Transverse colon (tissue), 4 donors: ENCODE measurements at regions not wholly inside any gene's neighbourhood (a gene's known extent, or its start where the extent isn't known, plus 50 kb on each side); places are given as distances from the start of the nearest gene placed in this dataset.

Experiments
- DNase-seq: peaks from one replicate; pipeline ENCODE4 v3.0.0-alpha.2; 2019
- H3K27ac ChIP-seq, 4 donors: fragments of 200-600 bp; sonication (generic); 2 replicates each; pipeline ENCODE4 v1.5.1; 2016 to 2018; ENCODE audit warnings: inconsistent platforms in 4 of 4
- H3K27me3 ChIP-seq: fragments of 200-600 bp; sonication (generic); 2 replicates; pipeline ENCODE4 v1.5.1; 2017; ENCODE audit warnings: inconsistent platforms
- H3K36me3 ChIP-seq, 4 donors: fragments of 200-600 bp; sonication (generic); 2 replicates each; pipeline ENCODE4 v1.5.1; 2017 to 2019; ENCODE audit warnings: inconsistent platforms in 4 of 4
- H3K4me1 ChIP-seq, 4 donors: fragments of 200-600 bp; sonication (generic); 2 replicates each; pipeline ENCODE4 v1.5.1; 2017 to 2020; ENCODE audit warnings: inconsistent platforms in 4 of 4
- H3K4me3 ChIP-seq, 4 donors: fragments of 200-600 bp; sonication (generic); 1 replicate in 1 of 4; 2 replicates in 3 of 4; pipeline versions ENCODE4 v1.5.1 to v1.6.1; 2017 to 2019; ENCODE audit warnings: inconsistent platforms in 4 of 4
- H3K9me3 ChIP-seq, 2 donors: fragments of 200-600 bp; sonication (generic); 2 replicates each; pipeline ENCODE4 v1.5.1; 2017 to 2019; ENCODE audit warnings: inconsistent platforms in 2 of 2
- CTCF ChIP-seq, 5 experiments: fragments of 200-600 bp in 3 of 5; fragments of 450-650 bp in 2 of 5; sonication (generic) in 3 of 5; IDR thresholded peaks; 1 replicate in 2 of 5; 2 replicates in 3 of 5; pipeline ENCODE4 v1.5.1; 2016 to 2017; ENCODE audit warnings: antibody characterized with exemption in 5 of 5, inconsistent platforms in 3 of 5, mild to moderate bottlenecking in 2 of 5, moderate library complexity in 1 of 5
- EP300 ChIP-seq: sonication (generic); formaldehyde crosslinking; IDR thresholded peaks from one replicate; pipeline ENCODE4 v1.6.1; 2017; ENCODE audit warnings: antibody characterized with exemption, low read depth
- POLR2A ChIP-seq: fragments of 450-650 bp; IDR thresholded peaks from one replicate; pipeline ENCODE4 v1.6.1; 2016; ENCODE audit warnings: antibody characterized with exemption, mild to moderate bottlenecking, moderate library complexity
- POLR2AphosphoS5 ChIP-seq, 3 donors: sonication (generic); formaldehyde crosslinking; IDR thresholded peaks; one replicate each; pipeline ENCODE4 v1.6.1; 2016; ENCODE audit warnings: antibody characterized with exemption in 3 of 3
- WGBS, 2 donors: methylation state at CpG; one replicate each; pipeline ENCODE4 v1.1.5; 2018; ENCODE audit warnings: low coverage in 1 of 2; 5-methylcytosine and 5-hydroxymethylcytosine counted together
- in situ Hi-C, 4 donors: fragments of 200-750 bp; cut with MboI; loops; one replicate each; pipeline versions ENCODE4 v1.15.0 to v1.15.1; 2017; ENCODE audit warnings: low sequenced_read_pairs in 3 of 4, low pct_ligation_motif_present in 1 of 4, low pct_unique_long_range_greater_than_20kb in 1 of 4
- intact Hi-C: fragments of 100-400 bp; cut with DNase I; formaldehyde crosslinking; loops from one replicate; pipeline ENCODE4 v1.15.1; 2023; ENCODE audit warnings: low total_unique reads

GRCh38 chr13:28557725-28558520 lies 63.0 kb upstream of the FLT1 start:
- DNase-seq = no peak
- H3K27ac ChIP-seq = no peak overlapping the region
- WGBS, 2 donors = 51 to 55% methylated on average over 5 of the region's 5 CpGs
- H3K4me1 ChIP-seq = no peaks in the 10 kb centered on the region
- no peaks in the 10 kb centered on the region for H3K27me3 ChIP-seq
- H3K36me3 ChIP-seq = no peaks in the 10 kb centered on the region
- in situ Hi-C loops = no loop called here
- TF ChIP-seq POLR2AphosphoS5 (IDR thresholded peaks at IDR 0.05) = no peak
- no peak for TF ChIP-seq EP300
- no peak for TF ChIP-seq POLR2A
- TF ChIP-seq CTCF (IDR thresholded peaks at IDR 0.05) = no peak
- no peak overlapping the region for H3K4me3 ChIP-seq
- no peaks in the 10 kb centered on the region for H3K9me3 ChIP-seq
- intact Hi-C loops = no loop called here

GRCh38 chr13:28555096-28555495 lies 60.2 kb upstream of the FLT1 start:
- no peak for DNase-seq
- intact Hi-C loops (no loop called here), in situ Hi-C loops (no loop called here)
- no peak overlapping the region for H3K4me3 ChIP-seq
- H3K9me3 ChIP-seq = no peaks in the 10 kb centered on the region
- TF ChIP-seq CTCF (IDR thresholded peaks at IDR 0.05) (no peak), POLR2A (no peak), EP300 (no peak), POLR2AphosphoS5 (IDR thresholded peaks at IDR 0.05) (no peak)
- 55 to 58% methylated on average over 6 to 7 of the region's 7 CpGs for WGBS, 2 donors
- H3K27ac ChIP-seq = no peak overlapping the region
- H3K4me1 ChIP-seq = no peaks in the 10 kb centered on the region
- no peaks in the 10 kb centered on the region for H3K36me3 ChIP-seq
- no peaks in the 10 kb centered on the region for H3K27me3 ChIP-seq

- Histone ChIP-seq H3K36me3 (no peaks in the 10 kb centered on the region), H3K27ac (no peak overlapping the region), H3K27me3 (no peaks in the 10 kb centered on the region), H3K9me3 (no peaks in the 10 kb centered on the region), H3K4me1 (no peaks in the 10 kb centered on the region), H3K4me3 (no peak overlapping the region)
- no peak for TF ChIP-seq EP300
- no peak for TF ChIP-seq POLR2AphosphoS5 (IDR thresholded peaks at IDR 0.05)
- TF ChIP-seq POLR2A = no peak
- TF ChIP-seq CTCF (IDR thresholded peaks at IDR 0.05) = no peak
- in situ Hi-C loops = no loop called here
- intact Hi-C loops = no loop called here
- DNase-seq = no peak
- 41 to 86% methylated on average over 2 to 5 of the region's 5 CpGs for WGBS, 2 donors
Measured at GRCh38 chr13:28553971-28554370, 59.0 kb upstream of the FLT1 start.

- Histone ChIP-seq H3K27me3 (no peaks in the 10 kb centered on the region), H3K36me3 (no peaks in the 10 kb centered on the region), H3K9me3 (no peaks in the 10 kb centered on the region), H3K4me3 (no peak overlapping the region), H3K4me1 (peaks cover 0 to 6% (median 0%) of the 10 kb centered on the region in 4 donors), H3K27ac (no peak overlapping the region)
- no peak for TF ChIP-seq CTCF (IDR thresholded peaks at IDR 0.05)
- TF ChIP-seq POLR2AphosphoS5 (IDR thresholded peaks at IDR 0.05) = no peak
- TF ChIP-seq EP300 = no peak
- no peak for TF ChIP-seq POLR2A
- 46 to 58% methylated on average over 1 of the region's 1 CpG for WGBS, 2 donors
- in situ Hi-C loops (no loop called here), intact Hi-C loops (no loop called here)
- no peak for DNase-seq
Measured at GRCh38 chr13:28552288-28552687, 57.4 kb upstream of the FLT1 start.
